ENCODE measurements at regions not wholly inside any gene's neighbourhood (a gene's known extent, or its start where the extent isn't known, plus 50 kb on each side); places are given as distances from the start of the nearest gene placed in this dataset.

DNA sequence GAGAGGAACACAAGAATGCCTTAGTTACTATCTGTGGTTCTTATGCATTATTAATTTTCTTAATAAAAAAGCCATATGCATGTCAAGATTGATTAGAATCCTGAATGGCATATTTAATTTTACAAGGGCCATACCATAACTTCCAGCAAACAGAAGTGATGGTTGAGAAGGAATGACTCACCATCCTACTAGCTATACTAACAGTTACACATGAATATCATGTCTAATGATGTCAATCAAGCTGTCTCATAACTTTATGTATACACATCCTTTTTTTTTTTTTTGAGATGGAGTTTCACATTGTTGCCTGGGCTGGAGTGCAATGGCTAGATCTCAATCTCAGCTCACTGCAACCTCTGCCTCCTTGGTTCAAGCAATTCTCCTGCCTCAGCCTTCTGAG lies 1123.9 kb downstream of the NLGN4Y start:
- H3K4me1 ChIP-seq (ENCODE audit: insufficient read depth, low read length), result no peaks in the 10 kb centered on the region
- no peaks in the 10 kb centered on the region for H3K9me3 ChIP-seq (ENCODE audit: insufficient read depth, low read depth, low read length)
- no peaks in the 10 kb centered on the region for H3K36me3 ChIP-seq (ENCODE audit: insufficient read depth, low read length)
- no peak overlapping the region for H3K9ac ChIP-seq (ENCODE audit: low read depth, low read length)
- no peak overlapping the region for H3K4me3 ChIP-seq (ENCODE audit: low read length)
- H3K27ac ChIP-seq (ENCODE audit: low read depth, low read length), result no peak overlapping the region
- no peaks in the 10 kb centered on the region for H3K27me3 ChIP-seq (ENCODE audit: insufficient read depth, low read length)

DNA sequence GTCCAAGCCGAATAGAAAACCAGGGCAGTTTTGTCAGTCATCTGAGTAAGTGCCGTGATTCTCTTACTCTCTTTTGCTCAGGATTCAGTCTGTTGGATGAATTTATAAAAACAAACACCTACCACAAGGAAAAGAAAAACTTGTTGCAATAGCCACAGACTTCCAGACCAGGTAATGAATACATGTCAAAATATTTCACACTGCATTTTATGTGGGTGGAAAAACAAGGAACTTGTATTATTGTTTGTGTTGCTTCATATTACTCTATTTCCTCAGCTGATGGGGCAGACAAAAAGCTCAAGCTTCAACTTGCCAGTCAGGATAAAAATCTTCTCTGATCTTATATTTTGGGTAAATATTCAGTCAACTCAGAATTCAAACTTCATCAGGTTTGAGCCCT lies 1125.7 kb downstream of the NLGN4Y start:
- no peaks in the 10 kb centered on the region for H3K27me3 ChIP-seq (ENCODE audit: insufficient read depth, low read length)
- H3K27ac ChIP-seq (ENCODE audit: low read depth, low read length), result no peak overlapping the region
- no peaks in the 10 kb centered on the region for H3K36me3 ChIP-seq (ENCODE audit: insufficient read depth, low read length)
- H3K4me1 ChIP-seq (ENCODE audit: insufficient read depth, low read length), result no peaks in the 10 kb centered on the region
- WGBS, result 82% methylated on average over 2 of the region's 2 CpGs
- no peaks in the 10 kb centered on the region for H3K9me3 ChIP-seq (ENCODE audit: insufficient read depth, low read depth, low read length)
- no peak overlapping the region for H3K9ac ChIP-seq (ENCODE audit: low read depth, low read length)
- no peak overlapping the region for H3K4me3 ChIP-seq (ENCODE audit: low read length)

- no peaks in the 10 kb centered on the region for H3K27me3 ChIP-seq (ENCODE audit: insufficient read depth, low read length)
- H3K27ac ChIP-seq (ENCODE audit: low read depth, low read length), result no peak overlapping the region
- H3K9ac ChIP-seq (ENCODE audit: low read depth, low read length), result no peak overlapping the region
- WGBS, result no CpG with 5 or more reads among the region's 1 CpG
- no peaks in the 10 kb centered on the region for H3K36me3 ChIP-seq (ENCODE audit: insufficient read depth, low read length)
- peaks cover 14% of the 10 kb centered on the region for H3K4me1 ChIP-seq (ENCODE audit: insufficient read depth, low read length)
- H3K4me3 ChIP-seq (ENCODE audit: low read length), result no peak overlapping the region
- H3K9me3 ChIP-seq (ENCODE audit: insufficient read depth, low read depth, low read length), result no peaks in the 10 kb centered on the region
These were observed 1164.2 kb downstream of the NLGN4Y start for GRCh38 chrY:15688531-15688930.

GRCh38 chrY:15689994-15690393 lies 1165.7 kb downstream of the NLGN4Y start:
- Histone ChIP-seq H3K36me3 (ENCODE audit: insufficient read depth, low read length) (no peaks in the 10 kb centered on the region), H3K9ac (ENCODE audit: low read depth, low read length) (no peak overlapping the region), H3K4me3 (ENCODE audit: low read length) (no peak overlapping the region), H3K4me1 (ENCODE audit: insufficient read depth, low read length) (peaks cover 14% of the 10 kb centered on the region), H3K27me3 (ENCODE audit: insufficient read depth, low read length) (no peaks in the 10 kb centered on the region), H3K27ac (ENCODE audit: low read depth, low read length) (no peak overlapping the region), H3K9me3 (ENCODE audit: insufficient read depth, low read depth, low read length) (no peaks in the 10 kb centered on the region)
- no CpG with 5 or more reads among the region's 1 CpG for WGBS

DNA sequence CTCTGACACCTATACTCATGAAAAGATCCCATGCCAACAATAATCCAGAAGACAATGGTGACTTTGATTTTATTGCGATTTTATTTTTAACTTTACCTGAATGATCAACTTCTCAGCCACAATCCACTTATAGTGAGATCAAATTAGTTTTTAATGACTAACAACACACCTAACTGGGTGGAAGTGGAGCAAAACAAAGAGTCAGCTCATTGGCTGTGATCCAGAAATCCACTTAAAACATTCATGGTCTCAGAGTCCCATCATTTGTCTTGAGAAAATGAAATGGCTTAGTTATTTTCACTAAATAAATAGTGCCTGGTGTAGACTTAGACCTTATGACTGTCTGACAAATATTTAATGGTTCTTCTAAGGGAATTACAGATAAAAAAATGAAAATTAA lies 1177.8 kb downstream of the NLGN4Y start:
- 100% methylated on average over 1 of the region's 1 CpG for WGBS

DNA sequence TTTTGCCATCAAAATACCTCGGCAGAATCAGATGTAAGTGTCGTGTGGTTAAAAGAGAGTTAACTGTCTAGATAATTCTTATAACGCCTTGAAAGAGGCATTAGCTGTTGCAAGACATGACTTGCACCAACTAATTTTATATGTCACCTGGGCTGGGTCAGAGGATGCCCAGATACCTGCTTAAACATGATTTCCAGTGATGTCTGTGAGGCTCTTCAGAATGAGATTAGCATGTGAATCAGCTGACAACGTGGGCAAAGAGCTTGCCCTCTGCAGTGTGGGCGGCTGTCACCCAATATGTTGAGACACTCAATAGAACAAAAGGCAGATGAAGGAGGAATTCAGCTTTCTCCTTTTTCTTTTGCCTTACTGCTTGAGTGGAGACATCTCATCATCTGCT lies 1180.6 kb downstream of the NLGN4Y start:
- Histone ChIP-seq H3K9ac (ENCODE audit: low read depth, low read length) (no peak overlapping the region), H3K36me3 (ENCODE audit: insufficient read depth, low read length) (no peaks in the 10 kb centered on the region), H3K4me1 (ENCODE audit: insufficient read depth, low read length) (no peaks in the 10 kb centered on the region), H3K27me3 (ENCODE audit: insufficient read depth, low read length) (no peaks in the 10 kb centered on the region), H3K9me3 (ENCODE audit: insufficient read depth, low read depth, low read length) (no peaks in the 10 kb centered on the region), H3K4me3 (ENCODE audit: low read length) (no peak overlapping the region), H3K27ac (ENCODE audit: low read depth, low read length) (no peak overlapping the region)
- 76% methylated on average over 5 of the region's 5 CpGs for WGBS

More for the DNA sequence above, 1177.8 kb downstream of the NLGN4Y start:
- H3K27ac ChIP-seq (ENCODE audit: low read depth, low read length), result no peak overlapping the region
- no peaks in the 10 kb centered on the region for H3K36me3 ChIP-seq (ENCODE audit: insufficient read depth, low read length)
- no peaks in the 10 kb centered on the region for H3K4me1 ChIP-seq (ENCODE audit: insufficient read depth, low read length)
- no peak overlapping the region for H3K4me3 ChIP-seq (ENCODE audit: low read length)
- no peak overlapping the region for H3K9ac ChIP-seq (ENCODE audit: low read depth, low read length)
- H3K27me3 ChIP-seq (ENCODE audit: insufficient read depth, low read length), result no peaks in the 10 kb centered on the region
- H3K9me3 ChIP-seq (ENCODE audit: insufficient read depth, low read depth, low read length), result no peaks in the 10 kb centered on the region

DNA sequence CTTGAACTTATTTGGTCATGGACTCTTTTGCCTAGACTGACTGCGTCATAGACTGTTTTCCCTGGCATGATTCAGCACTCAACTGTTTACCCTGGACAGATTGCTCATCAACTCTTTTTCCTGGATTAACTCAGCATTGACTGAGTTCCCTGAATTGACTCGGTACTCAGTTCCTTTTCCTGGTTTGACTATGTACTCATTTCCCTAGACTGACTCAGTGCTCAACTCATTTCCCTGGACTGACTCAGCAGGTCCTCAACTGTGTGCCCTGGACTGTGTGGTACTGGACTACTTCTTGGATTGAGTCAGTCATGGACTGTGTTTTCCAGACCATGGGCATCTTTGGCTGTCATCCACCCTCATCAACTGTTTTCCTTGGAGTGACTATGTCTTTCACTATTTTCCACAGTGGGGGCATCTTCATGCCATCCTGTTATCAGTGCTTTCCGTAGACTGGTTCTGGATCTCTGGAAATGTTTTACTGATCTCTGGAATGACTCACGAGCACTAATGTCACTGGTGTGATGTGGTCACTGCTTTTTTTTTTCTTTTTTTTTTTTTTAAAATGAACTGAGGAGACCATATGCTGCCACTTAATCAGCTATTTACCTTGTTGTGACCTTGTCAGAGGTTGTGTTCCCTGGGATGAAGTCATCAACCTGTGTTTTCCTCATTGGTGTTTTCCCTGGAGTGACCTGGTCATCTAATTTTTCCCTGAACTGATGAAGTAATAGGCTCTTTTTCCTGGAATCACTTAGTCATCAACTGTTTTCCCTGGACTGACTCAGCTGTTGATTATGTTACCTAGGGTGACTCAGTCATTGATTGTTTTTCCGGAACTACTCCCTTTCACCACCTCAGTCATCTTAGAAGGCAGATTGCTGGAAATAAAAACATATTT lies 1225.5 kb downstream of the NLGN4Y start:
- H3K9me3 ChIP-seq (ENCODE audit: insufficient read depth, low read depth, low read length), result peaks cover 4% of the 10 kb centered on the region; the same call in 1 of the 2 replicates
- no peak overlapping the region for H3K27ac ChIP-seq (ENCODE audit: low read depth, low read length)
- no peak overlapping the region for H3K4me3 ChIP-seq (ENCODE audit: low read length)
- WGBS, result 98% methylated on average over 4 of the region's 5 CpGs
- no peaks in the 10 kb centered on the region for H3K27me3 ChIP-seq (ENCODE audit: insufficient read depth, low read length)
- no peaks in the 10 kb centered on the region for H3K4me1 ChIP-seq (ENCODE audit: insufficient read depth, low read length)
- no peak overlapping the region for H3K9ac ChIP-seq (ENCODE audit: low read depth, low read length)
- H3K36me3 ChIP-seq (ENCODE audit: insufficient read depth, low read length), result no peaks in the 10 kb centered on the region

- 96% methylated on average over 2 of the region's 2 CpGs for WGBS
- Histone ChIP-seq H3K27me3 (ENCODE audit: insufficient read depth, low read length) (no peaks in the 10 kb centered on the region), H3K27ac (ENCODE audit: low read depth, low read length) (no peak overlapping the region), H3K4me1 (ENCODE audit: insufficient read depth, low read length) (no peaks in the 10 kb centered on the region), H3K4me3 (ENCODE audit: low read length) (no peak overlapping the region), H3K9ac (ENCODE audit: low read depth, low read length) (no peak overlapping the region), H3K36me3 (ENCODE audit: insufficient read depth, low read length) (no peaks in the 10 kb centered on the region), H3K9me3 (ENCODE audit: insufficient read depth, low read depth, low read length) (peaks cover 4% of the 10 kb centered on the region; the same call in 1 of the 2 replicates)
These were observed 1226.7 kb downstream of the NLGN4Y start for GRCh38 chrY:15751001-15751400.

GRCh38 chrY:15756266-15756665 lies 1231.9 kb downstream of the NLGN4Y start:
- Histone ChIP-seq H3K27ac (ENCODE audit: low read depth, low read length) (no peak overlapping the region), H3K27me3 (ENCODE audit: insufficient read depth, low read length) (no peaks in the 10 kb centered on the region), H3K36me3 (ENCODE audit: insufficient read depth, low read length) (no peaks in the 10 kb centered on the region), H3K9me3 (ENCODE audit: insufficient read depth, low read depth, low read length) (no peaks in the 10 kb centered on the region), H3K4me3 (ENCODE audit: low read length) (no peak overlapping the region), H3K9ac (ENCODE audit: low read depth, low read length) (no peak overlapping the region), H3K4me1 (ENCODE audit: insufficient read depth, low read length) (no peaks in the 10 kb centered on the region)
- 95% methylated on average over 5 of the region's 5 CpGs for WGBS

DNA sequence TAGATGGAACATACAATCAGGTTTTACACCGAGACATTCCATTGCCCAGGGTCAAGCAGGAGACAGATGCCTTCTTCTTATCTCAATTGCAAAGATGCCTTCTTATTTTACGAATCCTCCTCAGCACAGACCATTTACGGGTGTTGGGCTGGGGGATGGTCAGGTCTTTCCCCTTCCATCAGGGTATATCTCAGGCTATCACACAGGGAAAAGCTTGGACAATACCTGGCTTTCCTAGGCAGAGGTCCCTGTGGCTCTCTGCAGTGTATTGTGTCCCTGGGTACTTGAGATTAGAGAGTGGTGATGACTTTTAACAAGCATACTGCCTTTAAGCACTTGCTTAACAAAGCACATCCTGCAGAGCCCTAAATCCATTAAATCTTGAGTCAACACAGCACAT lies 1249.2 kb downstream of the NLGN4Y start:
- Histone ChIP-seq H3K27me3 (ENCODE audit: insufficient read depth, low read length) (no peaks in the 10 kb centered on the region), H3K4me1 (ENCODE audit: insufficient read depth, low read length) (0 out of 2 replicates have a peak, but pooled peaks cover 9% of the 10 kb centered on the region), H3K9ac (ENCODE audit: low read depth, low read length) (no peak overlapping the region), H3K4me3 (ENCODE audit: low read length) (no peak overlapping the region), H3K36me3 (ENCODE audit: insufficient read depth, low read length) (no peaks in the 10 kb centered on the region), H3K9me3 (ENCODE audit: insufficient read depth, low read depth, low read length) (no peaks in the 10 kb centered on the region), H3K27ac (ENCODE audit: low read depth, low read length) (no peak overlapping the region)
- WGBS, result 73% methylated on average over 1 of the region's 3 CpGs

DNA sequence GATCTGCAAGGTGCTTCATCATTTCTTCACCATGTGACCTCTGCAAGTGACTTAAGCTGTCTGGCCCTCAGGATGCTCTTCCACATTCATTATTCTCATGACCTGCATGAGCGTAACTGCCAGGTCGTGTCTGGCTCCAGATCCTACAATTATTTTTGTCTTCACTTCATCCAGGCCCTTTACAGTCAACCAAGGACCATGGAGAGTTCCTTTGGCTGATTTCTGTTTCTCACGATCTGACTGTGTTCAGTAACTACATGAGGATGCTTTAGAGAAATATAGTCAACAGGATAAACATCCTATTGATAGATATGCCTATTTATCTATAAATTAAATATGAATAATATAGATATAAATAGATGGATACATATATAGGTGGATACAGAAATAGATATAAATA lies 1251.6 kb downstream of the NLGN4Y start:
- H3K4me3 ChIP-seq (ENCODE audit: low read length), result no peak overlapping the region
- no peak overlapping the region for H3K27ac ChIP-seq (ENCODE audit: low read depth, low read length)
- no peak overlapping the region for H3K9ac ChIP-seq (ENCODE audit: low read depth, low read length)
- H3K9me3 ChIP-seq (ENCODE audit: insufficient read depth, low read depth, low read length), result no peaks in the 10 kb centered on the region
- no peaks in the 10 kb centered on the region for H3K36me3 ChIP-seq (ENCODE audit: insufficient read depth, low read length)
- 88% methylated on average over 2 of the region's 3 CpGs for WGBS
- no peaks in the 10 kb centered on the region for H3K27me3 ChIP-seq (ENCODE audit: insufficient read depth, low read length)
- 0 out of 2 replicates have a peak, but pooled peaks cover 9% of the 10 kb centered on the region for H3K4me1 ChIP-seq (ENCODE audit: insufficient read depth, low read length)
